GM23338 (cell line): ENCODE measurements at regions not wholly inside any gene's neighbourhood (a gene's known extent, or its start where the extent isn't known, plus 50 kb on each side); places are given as distances from the start of the nearest gene placed in this dataset.

Source experiments
- CTCF ChIP-seq, 2 experiments: fragments of 200-600 bp in 1 of 2; sonication (generic) in 1 of 2; conservative IDR thresholded peaks; 2 replicates each; pipeline versions ENCODE4 v1.5.1 to v1.6.1; 2016 to 2017; ENCODE audit warnings: antibody characterized with exemption in 2 of 2, low read depth in 2 of 2, mild to moderate bottlenecking in 2 of 2, moderate library complexity in 1 of 2
- EZH2phosphoT487 ChIP-seq: fragments of 200-600 bp; sonication (generic); IDR thresholded peaks from one replicate; pipeline ENCODE4 v1.8.1; 2018; ENCODE audit warnings: antibody characterized with exemption; ENCODE audit not compliant: unreplicated experiment

GRCh38 chr14:58836303-58836974 lies 198.7 kb downstream of the DACT1 start:
- no peak for TF ChIP-seq EZH2phosphoT487
- TF ChIP-seq CTCF (conservative IDR thresholded peaks at IDR 0.05; ENCODE audit: low read depth in 2 of 2): no peak
